IMR-90 (cell line): ENCODE measurements at regions not wholly inside any gene's neighbourhood (a gene's known extent, or its start where the extent isn't known, plus 50 kb on each side); places are given as distances from the start of the nearest gene placed in this dataset.

ENCODE experiments used
- ATAC-seq: fragments of 200-7000 bp; cut with Tn5 transposase; 2 replicates; pipeline ENCODE4 v1.9.1; 2020; ENCODE audit warnings: low read depth, mild to moderate bottlenecking, moderate library complexity
- BruUV-seq: library from RNA; stranded (reverse); fragments of 400-500 nt; replicated peaks from 2 replicates; lab custom pipeline; 2021; lab: Mats Ljungman, UMichigan
- CTCF ChIA-PET: fragments of 300-600 bp; formaldehyde crosslinking; extraction: SDS; loops from one replicate; lab custom pipeline; 2021; ENCODE audit warnings: antibody characterized with exemption; lab: Yijun Ruan, JAX
- POLR2A ChIA-PET: fragments of 300-600 bp; sonication (Branson Sonifier 250); formaldehyde crosslinking; loops from one replicate; lab custom pipeline; 2022; ENCODE audit warnings: antibody characterized with exemption; ENCODE audit not compliant: unreplicated experiment; lab: Charles Lee
- DNase-seq: peaks from one replicate; pipeline ENCODE4 v3.0.0; 2013
- H2AFZ ChIP-seq: replicated peaks from 2 replicates; pipeline ENCODE3; 2013; ENCODE audit warnings: low read length, mild to moderate bottlenecking; ENCODE audit not compliant: poor library complexity
- H2AK5ac ChIP-seq: 2 replicates; pipeline ENCODE4 v1.6.1; 2013; ENCODE audit warnings: low read depth, low read length, inconsistent platforms
- H2AK9ac ChIP-seq: replicated peaks from 2 replicates; pipeline ENCODE3; 2013; ENCODE audit warnings: mild to moderate bottlenecking, low read depth, low read length, moderate library complexity; ENCODE audit not compliant: poor library complexity
- H2BK120ac ChIP-seq: 2 replicates; pipeline ENCODE4 v1.6.1; 2013; ENCODE audit warnings: low read depth, low read length, inconsistent platforms
- H2BK15ac ChIP-seq: 3 replicates; pipeline ENCODE4 v1.6.1; 2013; ENCODE audit warnings: low read depth, low read length, inconsistent platforms
- H2BK20ac ChIP-seq: 2 replicates; pipeline ENCODE4 v1.6.1; 2013; ENCODE audit warnings: low read depth, mild to moderate bottlenecking, inconsistent platforms, low read length, moderate library complexity
- H2BK5ac ChIP-seq: 2 replicates; pipeline ENCODE4 v1.6.1; 2013; ENCODE audit warnings: mild to moderate bottlenecking, low read depth, low read length, inconsistent platforms; ENCODE audit not compliant: poor library complexity, severe bottlenecking
- H3K14ac ChIP-seq: replicated peaks from 2 replicates; pipeline ENCODE4 v1.6.1; 2013; ENCODE audit warnings: low read depth, low read length, inconsistent platforms
- H3K18ac ChIP-seq: 2 replicates; pipeline ENCODE4 v1.6.1; 2013; ENCODE audit warnings: low read depth, low read length, control low read depth
- H3K23ac ChIP-seq: 2 replicates; pipeline ENCODE4 v1.6.1; 2013; ENCODE audit warnings: low read depth, low read length, inconsistent platforms
- H3K27ac ChIP-seq: 2 replicates; pipeline ENCODE4 v1.5.1; 2013; ENCODE audit warnings: mild to moderate bottlenecking, control low read depth, low read length; ENCODE audit not compliant: insufficient read depth
- H3K27me3 ChIP-seq: 2 replicates; pipeline ENCODE4 v1.6.1; 2013; ENCODE audit warnings: low read length; ENCODE audit not compliant: control insufficient read depth, insufficient read depth
- H3K36me3 ChIP-seq: 2 replicates; pipeline ENCODE4 v1.6.1; 2013; ENCODE audit warnings: low read length, mixed read lengths; ENCODE audit not compliant: control insufficient read depth, insufficient read depth
- H3K4ac ChIP-seq: 2 replicates; pipeline ENCODE4 v1.6.1; 2013; ENCODE audit warnings: low read depth, low read length, inconsistent platforms
- H3K4me1 ChIP-seq: 2 replicates; pipeline ENCODE4 v1.6.1; 2013; ENCODE audit warnings: low read length, mixed read lengths; ENCODE audit not compliant: control insufficient read depth, insufficient read depth
- H3K4me2 ChIP-seq: 2 replicates; pipeline ENCODE4 v1.6.1; 2013; ENCODE audit warnings: low read depth, mild to moderate bottlenecking, control low read depth, low read length, moderate library complexity
- H3K4me3 ChIP-seq: 2 replicates; pipeline ENCODE4 v1.5.1; 2013; ENCODE audit warnings: low read depth, mild to moderate bottlenecking, control low read depth, low read length, moderate library complexity; ENCODE audit not compliant: insufficient read depth
- H3K56ac ChIP-seq: 2 replicates; pipeline ENCODE4 v1.6.1; 2013; ENCODE audit warnings: low read length, inconsistent platforms; ENCODE audit not compliant: insufficient read depth; ENCODE audit errors: extremely low read depth
- H3K79me1 ChIP-seq, 2 experiments: 2 replicates each; pipeline ENCODE4 v1.6.1; 2013; ENCODE audit warnings: low read length in 2 of 2, inconsistent platforms in 1 of 2, low read depth in 1 of 2
- H3K9ac ChIP-seq: 2 replicates; pipeline ENCODE4 v1.6.1; 2013; ENCODE audit warnings: low read depth, low read length, control low read depth
- H3K9me1 ChIP-seq: 2 replicates; pipeline ENCODE4 v1.6.1; 2013; ENCODE audit warnings: low read length, inconsistent platforms; ENCODE audit not compliant: insufficient read depth
- H3K9me3 ChIP-seq: 2 replicates; pipeline ENCODE4 v1.6.1; 2013; ENCODE audit warnings: low read length; ENCODE audit not compliant: control insufficient read depth, insufficient read depth
- H4K20me1 ChIP-seq: 2 replicates; pipeline ENCODE4 v1.6.1; 2013; ENCODE audit warnings: low read length, inconsistent platforms; ENCODE audit not compliant: insufficient read depth
- H4K5ac ChIP-seq: 2 replicates; pipeline ENCODE4 v1.6.1; 2013; ENCODE audit warnings: mild to moderate bottlenecking, low read depth, low read length, control low read depth
- H4K8ac ChIP-seq, 2 experiments: 2 replicates each; pipeline ENCODE4 v1.6.1; 2013; ENCODE audit warnings: low read depth in 2 of 2, low read length in 2 of 2, control low read depth in 1 of 2, inconsistent platforms in 1 of 2
- H4K91ac ChIP-seq: 2 replicates; pipeline ENCODE4 v1.6.1; 2013; ENCODE audit warnings: low read depth, low read length, inconsistent platforms; ENCODE audit not compliant: insufficient read depth
- CEBPB ChIP-seq: IDR thresholded peaks from 2 replicates; pipeline ENCODE4 v1.6.1; 2012; ENCODE audit warnings: low read depth, low read length, improper control_type of control experiment
- CHD1 ChIP-seq: IDR thresholded peaks from 2 replicates; pipeline ENCODE4 v1.6.1; 2012; ENCODE audit warnings: low read depth, low read length, improper control_type of control experiment
- CTCF ChIP-seq: conservative IDR thresholded peaks from 2 replicates; pipeline ENCODE4 v1.5.1; 2012; ENCODE audit warnings: mild to moderate bottlenecking, low read depth, low read length, improper control_type of control experiment
- ELK1 ChIP-seq: fragments of 150-350 bp; IDR thresholded peaks from 2 replicates; pipeline ENCODE4 v1.6.1; 2016; ENCODE audit warnings: low read depth, mild to moderate bottlenecking, low read length, moderate library complexity, borderline replicate concordance
- MAZ ChIP-seq: IDR thresholded peaks from 2 replicates; pipeline ENCODE4 v1.6.1; 2012; ENCODE audit warnings: low read depth, mild to moderate bottlenecking, low read length, improper control_type of control experiment, moderate library complexity, borderline replicate concordance
- NFE2L2 ChIP-seq: fragments of 150-350 bp; IDR thresholded peaks from 2 replicates; pipeline ENCODE4 v1.6.1; 2016; ENCODE audit warnings: low read depth, mild to moderate bottlenecking, low read length
- POLR2A ChIP-seq: IDR thresholded peaks from 2 replicates; pipeline ENCODE4 v1.6.1; 2012; ENCODE audit warnings: mild to moderate bottlenecking, low read depth, low read length
- RAD21 ChIP-seq: IDR thresholded peaks from 2 replicates; pipeline ENCODE4 v1.6.1; 2012; ENCODE audit warnings: low read length, improper control_type of control experiment
- RFX5 ChIP-seq: IDR thresholded peaks from 2 replicates; pipeline ENCODE4 v1.8.0; 2012; ENCODE audit warnings: low read depth, mild to moderate bottlenecking, low read length, moderate library complexity
- SMC3 ChIP-seq: fragments of 150-350 bp; IDR thresholded peaks from 2 replicates; pipeline ENCODE4 v1.6.1; 2016; ENCODE audit warnings: low read depth, mild to moderate bottlenecking, antibody characterized with exemption, low read length, moderate library complexity
- USF2 ChIP-seq: fragments of 150-350 bp; IDR thresholded peaks from 2 replicates; pipeline ENCODE4 v1.6.1; 2017; ENCODE audit warnings: mild to moderate bottlenecking, antibody characterized with exemption, low read length, low read depth
- WGBS, 2 experiments: methylation state at CpG; one replicate each; pipeline versions ENCODE4 v1.1.5 to v1.1.7; 2013; ENCODE audit warnings: missing lambda C conversion rate in 2 of 2; ENCODE audit not compliant: insufficient read length in 1 of 2; ENCODE audit errors: extremely low coverage in 2 of 2; 5-methylcytosine and 5-hydroxymethylcytosine counted together
- dilution Hi-C: fragments of 300-500 bp; cut with HindIII; formaldehyde crosslinking; loops from one replicate; pipeline ENCODE4 v1.14.3; 2018; ENCODE audit warnings: low sequenced_read_pairs; ENCODE audit not compliant: unreplicated experiment
- in situ Hi-C: fragments of 300-500 bp; cut with MboI; formaldehyde crosslinking; loops from 3 replicates; pipeline ENCODE4 v1.14.3; 2019; ENCODE audit warnings: low sequenced_read_pairs, inconsistent platforms, mixed read lengths
- intact Hi-C: fragments of 100-400 bp; cut with micrococcal nuclease; formaldehyde crosslinking; loops from 2 replicates; pipeline ENCODE4 v1.10.0; 2022

- Histone ChIP-seq H3K4me3 (no peak overlapping the region), H3K9me1 (no peaks in the 10 kb centered on the region), H3K27ac (no peak overlapping the region), H3K56ac (no peak overlapping the region), H3K9ac (no peak overlapping the region), H3K79me1 (no peaks in the 10 kb centered on the region), H3K27me3 (no peaks in the 10 kb centered on the region), H2BK20ac (no peak overlapping the region), H4K8ac (no peak overlapping the region), H2AK9ac (no peak overlapping the region), H4K91ac (no peak overlapping the region), H4K5ac (no peak overlapping the region), H3K14ac (no peak overlapping the region), H3K9me3 (no peaks in the 10 kb centered on the region), H3K4me2 (no peak overlapping the region), H3K18ac (no peak overlapping the region), H3K4ac (no peak overlapping the region), H2AFZ (no peak overlapping the region), H3K23ac (no peak overlapping the region), H2BK15ac (no peak overlapping the region), H2BK120ac (no peak overlapping the region), H4K20me1 (no peaks in the 10 kb centered on the region), H3K36me3 (no peaks in the 10 kb centered on the region), H2AK5ac (no peak overlapping the region), H2BK5ac (no peak overlapping the region), H3K4me1 (no peaks in the 10 kb centered on the region)
- in situ Hi-C loops (no loop called here), dilution Hi-C loops (no loop called here), intact Hi-C loops (no loop called here)
- TF ChIP-seq CHD1 (no peak), NFE2L2 (no peak), MAZ (no peak), CTCF (no peak), RFX5 (no peak), USF2 (no peak), POLR2A (no peak), SMC3 (no peak), CEBPB (no peak), RAD21 (no peak), ELK1 (no peak)
- DNase-seq (no peak), ATAC-seq (no peak)
- no CpG with 5 or more reads among the region's 4 CpGs for WGBS, 2 experiments
- ChIA-PET POLR2A (no interaction called here), CTCF (no interaction called here)
- no TSS peak for BruUV-seq
Observed at GRCh38 chr5:42015254-42015653, 90.2 kb downstream of the FBXO4 start.
